ENCODE measurements at regions not wholly inside any gene's neighbourhood (a gene's known extent, or its start where the extent isn't known, plus 50 kb on each side); places are given as distances from the start of the nearest gene placed in this dataset.

DNA sequence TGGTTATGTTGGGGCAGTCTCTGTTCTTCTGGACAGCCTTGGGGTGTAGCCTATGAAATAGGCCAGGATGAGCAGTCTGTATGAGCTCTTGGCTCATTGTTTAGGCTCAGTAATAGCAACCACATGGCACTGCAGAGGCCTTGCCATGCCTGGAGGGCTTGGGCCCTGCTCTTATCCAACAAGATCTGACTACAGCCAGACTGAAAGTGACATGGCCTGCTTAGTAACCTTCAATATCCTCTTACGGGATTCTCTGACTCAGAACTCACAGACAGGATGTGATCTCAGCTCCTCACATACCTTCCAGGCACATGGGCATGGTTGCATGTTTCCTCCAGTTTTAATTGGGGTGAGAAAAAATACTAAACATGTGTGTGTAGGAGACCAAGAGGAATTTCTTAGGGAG is 289.3 kb downstream of the PTEN start:
- TF ChIP-seq, protein P1, sequence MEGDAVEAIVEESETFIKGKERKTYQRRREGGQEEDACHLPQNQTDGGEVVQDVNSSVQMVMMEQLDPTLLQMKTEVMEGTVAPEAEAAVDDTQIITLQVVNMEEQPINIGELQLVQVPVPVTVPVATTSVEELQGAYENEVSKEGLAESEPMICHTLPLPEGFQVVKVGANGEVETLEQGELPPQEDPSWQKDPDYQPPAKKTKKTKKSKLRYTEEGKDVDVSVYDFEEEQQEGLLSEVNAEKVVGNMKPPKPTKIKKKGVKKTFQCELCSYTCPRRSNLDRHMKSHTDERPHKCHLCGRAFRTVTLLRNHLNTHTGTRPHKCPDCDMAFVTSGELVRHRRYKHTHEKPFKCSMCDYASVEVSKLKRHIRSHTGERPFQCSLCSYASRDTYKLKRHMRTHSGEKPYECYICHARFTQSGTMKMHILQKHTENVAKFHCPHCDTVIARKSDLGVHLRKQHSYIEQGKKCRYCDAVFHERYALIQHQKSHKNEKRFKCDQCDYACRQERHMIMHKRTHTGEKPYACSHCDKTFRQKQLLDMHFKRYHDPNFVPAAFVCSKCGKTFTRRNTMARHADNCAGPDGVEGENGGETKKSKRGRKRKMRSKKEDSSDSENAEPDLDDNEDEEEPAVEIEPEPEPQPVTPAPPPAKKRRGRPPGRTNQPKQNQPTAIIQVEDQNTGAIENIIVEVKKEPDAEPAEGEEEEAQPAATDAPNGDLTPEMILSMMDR (IDR thresholded peaks at IDR 0.05; ENCODE audit: low read depth, low read length, poor library complexity, severe bottlenecking), result no peak
- TF ChIP-seq EZH2phosphoT487 (IDR thresholded peaks at IDR 0.05; ENCODE audit: borderline replicate concordance, low read length), result no peak

All from DOHH2 (cell line).